Keratinocyte (primary cell): ENCODE measurements at regions not wholly inside any gene's neighbourhood (a gene's known extent, or its start where the extent isn't known, plus 50 kb on each side); places are given as distances from the start of the nearest gene placed in this dataset.

ENCODE experiments used
- DNase-seq: peaks from one replicate; pipeline ENCODE4 v3.0.0-alpha.2; 2011; ENCODE audit warnings: low read depth, missing footprints, low spot score
- FAIRE-seq: peaks from 2 replicates; lab custom pipeline; 2011; peaks lifted over from hg19 to GRCh38; lab: Jason Lieb, UNC
- H2AFZ ChIP-seq: 2 replicates; pipeline ENCODE4 v1.6.0; 2012; ENCODE audit warnings: low read length, control low read depth, inconsistent platforms; ENCODE audit not compliant: control insufficient read depth
- H3K27ac ChIP-seq: 2 replicates; pipeline ENCODE4 v1.5.1; 2011; ENCODE audit warnings: low read length; ENCODE audit not compliant: control insufficient read depth, insufficient read depth
- H3K27me3 ChIP-seq: 3 replicates; pipeline ENCODE4 v1.6.0; 2011; ENCODE audit warnings: low read length; ENCODE audit not compliant: control insufficient read depth, insufficient read depth; ENCODE audit errors: extremely low read depth
- H3K36me3 ChIP-seq, 2 experiments: 2 replicates in 1 of 2; 3 replicates in 1 of 2; pipeline ENCODE4 v1.5.1; 2011; ENCODE audit warnings: low read length in 2 of 2, mild to moderate bottlenecking in 1 of 2; ENCODE audit not compliant: control insufficient read depth in 2 of 2, insufficient read depth in 2 of 2; ENCODE audit errors: extremely low read depth in 1 of 2
- H3K4me1 ChIP-seq: 3 replicates; pipeline ENCODE4 v1.5.1; 2011; ENCODE audit warnings: low read length; ENCODE audit not compliant: control insufficient read depth, insufficient read depth; ENCODE audit errors: extremely low read depth
- H3K4me2 ChIP-seq: 3 replicates; pipeline ENCODE4 v1.6.0; 2011; ENCODE audit warnings: low read depth, low read length; ENCODE audit not compliant: control insufficient read depth, insufficient read depth; ENCODE audit errors: extremely low read depth
- H3K4me3 ChIP-seq, 3 experiments: fragments of 200-600 bp in 1 of 3; sonication (generic) in 1 of 3; 2 replicates in 2 of 3; 3 replicates in 1 of 3; pipeline ENCODE4 v1.5.1; 2011 to 2016; ENCODE audit warnings: low read length in 3 of 3, mild to moderate bottlenecking in 3 of 3, control low read depth in 2 of 3, inconsistent platforms in 1 of 3, low read depth in 1 of 3, mixed read lengths in 1 of 3, mixed run types in 1 of 3, moderate library complexity in 1 of 3; ENCODE audit not compliant: control insufficient read depth in 2 of 3, insufficient read depth in 2 of 3; ENCODE audit errors: extremely low read depth in 1 of 3
- H3K79me2 ChIP-seq: 2 replicates; pipeline ENCODE4 v1.6.0; 2012; ENCODE audit warnings: low read length; ENCODE audit not compliant: control insufficient read depth, insufficient read depth
- H3K9ac ChIP-seq: 3 replicates; pipeline ENCODE4 v1.6.0; 2011; ENCODE audit warnings: low read length; ENCODE audit not compliant: control insufficient read depth, insufficient read depth; ENCODE audit errors: extremely low read depth
- H3K9me1 ChIP-seq: 3 replicates; pipeline ENCODE4 v1.6.0; 2011; ENCODE audit warnings: low read length; ENCODE audit not compliant: control insufficient read depth, insufficient read depth; ENCODE audit errors: extremely low read depth
- H3K9me3 ChIP-seq: 2 replicates; pipeline ENCODE4 v1.5.1; 2012; ENCODE audit warnings: low read depth, low read length; ENCODE audit not compliant: control insufficient read depth
- H4K20me1 ChIP-seq: 3 replicates; pipeline ENCODE4 v1.6.0; 2011; ENCODE audit warnings: low read length; ENCODE audit not compliant: control insufficient read depth, insufficient read depth; ENCODE audit errors: extremely low read depth
- EZH2 ChIP-seq: IDR thresholded peaks from one replicate; pipeline ENCODE4 v1.6.1; 2012; ENCODE audit warnings: inconsistent platforms, mild to moderate bottlenecking, low read length, moderate library complexity
- dilution Hi-C: fragments of 300-500 bp; cut with MboI; formaldehyde crosslinking; loops from one replicate; pipeline ENCODE4 v1.7.0; 2020; ENCODE audit warnings: low sequenced_read_pairs; ENCODE audit not compliant: extremely low pct_ligation_motif_present
- TF ChIP-seq, protein P1 (sequence below), 3 experiments: IDR thresholded peaks in 1 of 3; conservative IDR thresholded peaks in 1 of 3; optimal IDR thresholded peaks in 1 of 3; 2 replicates in 2 of 3; 3 replicates in 1 of 3; pipeline versions ENCODE3 to v1.5.1; 2011; ENCODE audit warnings: low read length in 3 of 3, mild to moderate bottlenecking in 3 of 3, moderate library complexity in 2 of 3, control low read depth in 1 of 3, inconsistent platforms in 1 of 3; ENCODE audit not compliant: insufficient read depth in 2 of 3; ENCODE audit errors: extremely low read depth in 1 of 3

DNA sequence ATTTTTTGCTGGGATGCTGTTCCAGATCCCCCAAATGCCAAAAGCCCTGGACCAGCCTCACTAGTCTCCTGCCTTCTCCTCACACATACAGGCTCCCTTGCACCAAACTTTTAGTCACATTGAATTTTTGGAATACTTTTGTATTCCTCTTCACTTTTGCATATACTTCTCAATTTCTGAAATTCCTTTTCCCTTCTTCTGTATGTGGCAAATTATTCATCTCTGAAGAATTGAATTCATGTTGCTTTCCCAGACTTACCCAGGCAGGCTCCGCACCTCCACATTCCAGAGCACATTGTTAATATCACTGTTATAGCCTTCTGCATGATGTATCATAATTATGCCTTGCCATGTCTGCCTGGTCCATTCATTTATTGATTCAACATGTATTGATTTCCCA lies 255.3 kb upstream of the POU3F2 start:
- H3K4me3 ChIP-seq = no peak overlapping the region
- no peak overlapping the region for H2AFZ ChIP-seq
- no peaks in the 10 kb centered on the region for H3K79me2 ChIP-seq
- FAIRE-seq (no peak), DNase-seq (no peak)
- H3K27ac ChIP-seq = no peak overlapping the region
- no peak overlapping the region for H3K4me2 ChIP-seq
- H4K20me1 ChIP-seq = no peaks in the 10 kb centered on the region
- no peak for TF ChIP-seq EZH2
- TF ChIP-seq, protein P1, sequence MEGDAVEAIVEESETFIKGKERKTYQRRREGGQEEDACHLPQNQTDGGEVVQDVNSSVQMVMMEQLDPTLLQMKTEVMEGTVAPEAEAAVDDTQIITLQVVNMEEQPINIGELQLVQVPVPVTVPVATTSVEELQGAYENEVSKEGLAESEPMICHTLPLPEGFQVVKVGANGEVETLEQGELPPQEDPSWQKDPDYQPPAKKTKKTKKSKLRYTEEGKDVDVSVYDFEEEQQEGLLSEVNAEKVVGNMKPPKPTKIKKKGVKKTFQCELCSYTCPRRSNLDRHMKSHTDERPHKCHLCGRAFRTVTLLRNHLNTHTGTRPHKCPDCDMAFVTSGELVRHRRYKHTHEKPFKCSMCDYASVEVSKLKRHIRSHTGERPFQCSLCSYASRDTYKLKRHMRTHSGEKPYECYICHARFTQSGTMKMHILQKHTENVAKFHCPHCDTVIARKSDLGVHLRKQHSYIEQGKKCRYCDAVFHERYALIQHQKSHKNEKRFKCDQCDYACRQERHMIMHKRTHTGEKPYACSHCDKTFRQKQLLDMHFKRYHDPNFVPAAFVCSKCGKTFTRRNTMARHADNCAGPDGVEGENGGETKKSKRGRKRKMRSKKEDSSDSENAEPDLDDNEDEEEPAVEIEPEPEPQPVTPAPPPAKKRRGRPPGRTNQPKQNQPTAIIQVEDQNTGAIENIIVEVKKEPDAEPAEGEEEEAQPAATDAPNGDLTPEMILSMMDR (optimal IDR thresholded peaks at IDR 0.05 in 1 of 3, IDR thresholded peaks at IDR 0.05 in 1 of 3, conservative IDR thresholded peaks at IDR 0.05 in 1 of 3; ENCODE audit: extremely low read depth in 1 of 3, insufficient read depth in 2 of 3, low read length in 3 of 3) = no peak
- no peaks in the 10 kb centered on the region for H3K9me3 ChIP-seq
- dilution Hi-C loops = no loop called here
- H3K27me3 ChIP-seq = no peaks in the 10 kb centered on the region
- H3K36me3 ChIP-seq = no peaks in the 10 kb centered on the region
- no peaks in the 10 kb centered on the region for H3K4me1 ChIP-seq
- no peaks in the 10 kb centered on the region for H3K9me1 ChIP-seq
- no peak overlapping the region for H3K9ac ChIP-seq

DNA sequence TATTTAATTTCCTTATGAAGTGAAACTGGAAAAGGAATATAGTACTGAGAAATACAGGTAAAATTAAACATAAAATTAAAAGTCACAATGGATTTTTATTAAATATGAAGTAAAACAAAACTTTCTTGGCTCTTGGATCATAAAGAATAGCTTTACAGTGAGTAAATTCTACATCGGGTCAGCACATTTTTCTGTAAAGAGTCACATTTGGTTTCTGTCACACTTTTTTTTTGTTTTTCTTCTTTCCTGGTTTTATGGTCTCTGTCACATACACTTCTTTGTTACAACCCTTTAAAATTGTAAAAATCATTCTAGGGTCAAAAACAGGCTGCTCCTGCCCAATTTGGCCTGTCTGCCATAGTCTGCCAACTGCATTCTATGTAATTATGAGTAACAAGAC lies 254.4 kb upstream of the POU3F2 start:
- TF ChIP-seq EZH2 = no peak
- TF ChIP-seq, protein P1 (optimal IDR thresholded peaks at IDR 0.05 in 1 of 3, IDR thresholded peaks at IDR 0.05 in 1 of 3, conservative IDR thresholded peaks at IDR 0.05 in 1 of 3; ENCODE audit: extremely low read depth in 1 of 3, insufficient read depth in 2 of 3, low read length in 3 of 3) = no peak
- Histone ChIP-seq H3K9me1 (no peaks in the 10 kb centered on the region), H3K27me3 (no peaks in the 10 kb centered on the region), H3K36me3 (no peaks in the 10 kb centered on the region), H3K9ac (no peak overlapping the region), H3K9me3 (no peaks in the 10 kb centered on the region), H3K4me2 (no peak overlapping the region), H3K79me2 (no peaks in the 10 kb centered on the region), H3K4me3 (no peak overlapping the region), H2AFZ (no peak overlapping the region), H3K27ac (no peak overlapping the region), H4K20me1 (no peaks in the 10 kb centered on the region), H3K4me1 (no peaks in the 10 kb centered on the region)
- DNase-seq = no peak
- no peak for FAIRE-seq
- dilution Hi-C loops = no loop called here
